ENCODE measurements at regions not wholly inside any gene's neighbourhood (a gene's known extent, or its start where the extent isn't known, plus 50 kb on each side); places are given as distances from the start of the nearest gene placed in this dataset.
"Not testable (repeated sequence)": the region's sequence is repeated elsewhere in the genome, so short reads cannot be mapped to it uniquely, and the experiment has no call there.

DNA sequence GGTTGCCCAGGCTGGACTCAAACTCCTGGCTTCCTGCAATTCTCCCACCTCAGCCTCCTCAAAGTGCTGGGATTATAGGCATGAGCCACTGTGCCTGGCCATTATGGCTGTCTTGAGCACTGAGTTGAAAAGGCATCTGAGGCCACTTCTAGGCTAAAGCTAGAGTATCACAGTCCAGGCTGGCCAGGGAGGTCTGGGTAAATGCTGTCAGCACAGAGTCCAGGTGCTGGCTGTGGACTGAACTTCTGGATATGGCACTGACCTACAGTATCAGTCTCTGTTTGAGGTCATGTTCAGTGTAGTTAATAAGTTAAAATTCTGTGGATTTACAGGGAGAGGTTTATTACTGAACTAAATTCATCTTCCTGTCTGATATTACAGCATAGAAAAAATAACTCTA is 222.5 kb upstream of the TOM1L1 start:
- H3K9me3 ChIP-seq (ENCODE audit: insufficient read depth, low read length), result no peaks in the 10 kb centered on the region
- no peak overlapping the region for H3K9ac ChIP-seq (ENCODE audit: low read length)
- H4K20me1 ChIP-seq (ENCODE audit: low read depth, low read length), result no peaks in the 10 kb centered on the region
- no peak overlapping the region for H3K27ac ChIP-seq (ENCODE audit: low read depth, low read length)
- no peak overlapping the region for H3K4me2 ChIP-seq (ENCODE audit: low read depth, low read length, poor library complexity, severe bottlenecking)
- TF ChIP-seq CTCF (IDR thresholded peaks at IDR 0.05; ENCODE audit: insufficient read depth, low read length, poor library complexity, severe bottlenecking) (no peak), EZH2phosphoT487 (conservative IDR thresholded peaks at IDR 0.05; ENCODE audit: low read length) (no peak)
- H3K79me2 ChIP-seq (ENCODE audit: insufficient read depth, low read length), result no peaks in the 10 kb centered on the region
- H3K4me3 ChIP-seq (ENCODE audit: insufficient read depth, low read length, poor library complexity, severe bottlenecking), result no peak overlapping the region
- no peaks in the 10 kb centered on the region for H3F3A ChIP-seq (ENCODE audit: insufficient read depth)
- H3K9me2 ChIP-seq (replicated peaks; ENCODE audit: insufficient read depth, low read length), result no peaks in the 10 kb centered on the region
- H2AFZ ChIP-seq (ENCODE audit: low read depth, low read length, severe bottlenecking), result no peak overlapping the region
- no peaks in the 10 kb centered on the region for H3K27me3 ChIP-seq (ENCODE audit: low read length)
- H3K36me3 ChIP-seq (ENCODE audit: low read length), result no peaks in the 10 kb centered on the region

DNA sequence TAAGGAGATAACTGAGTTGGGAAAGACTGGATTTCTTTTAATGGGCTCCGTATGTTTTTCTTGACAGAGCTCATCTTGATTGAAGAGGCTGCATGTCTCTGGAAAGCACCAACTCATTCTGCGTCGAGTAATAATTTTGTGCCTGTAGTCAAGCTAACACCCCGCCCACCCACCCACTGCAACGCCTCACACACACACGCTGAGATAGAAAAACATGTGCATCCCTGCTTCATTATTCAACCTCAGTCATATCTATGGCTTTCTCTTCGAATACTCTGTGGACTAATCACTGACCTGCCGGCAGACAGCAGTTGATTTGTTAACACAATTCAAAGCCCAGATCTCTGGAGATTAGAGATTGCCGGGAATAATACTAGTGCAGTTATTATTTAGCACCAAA is 220.2 kb upstream of the TOM1L1 start:
- TF ChIP-seq EZH2phosphoT487 (conservative IDR thresholded peaks at IDR 0.05; ENCODE audit: low read length), result no peak
- no peak for TF ChIP-seq CTCF (IDR thresholded peaks at IDR 0.05; ENCODE audit: insufficient read depth, low read length, poor library complexity, severe bottlenecking)
- H3K79me2 ChIP-seq (ENCODE audit: insufficient read depth, low read length), result no peaks in the 10 kb centered on the region
- H3K27me3 ChIP-seq (ENCODE audit: low read length), result no peaks in the 10 kb centered on the region
- no peaks in the 10 kb centered on the region for H3F3A ChIP-seq (ENCODE audit: insufficient read depth)
- H3K27ac ChIP-seq (ENCODE audit: low read depth, low read length), result no peak overlapping the region
- no peaks in the 10 kb centered on the region for H3K36me3 ChIP-seq (ENCODE audit: low read length)
- no peak overlapping the region for H2AFZ ChIP-seq (ENCODE audit: low read depth, low read length, severe bottlenecking)
- no peaks in the 10 kb centered on the region for H4K20me1 ChIP-seq (ENCODE audit: low read depth, low read length)
- no peak overlapping the region for H3K9ac ChIP-seq (ENCODE audit: low read length)
- no peak overlapping the region for H3K4me2 ChIP-seq (ENCODE audit: low read depth, low read length, poor library complexity, severe bottlenecking)
- no peaks in the 10 kb centered on the region for H3K9me2 ChIP-seq (replicated peaks; ENCODE audit: insufficient read depth, low read length)
- no peak overlapping the region for H3K4me3 ChIP-seq (ENCODE audit: insufficient read depth, low read length, poor library complexity, severe bottlenecking)
- H3K9me3 ChIP-seq (ENCODE audit: insufficient read depth, low read length), result no peaks in the 10 kb centered on the region

- H3K36me3 ChIP-seq (ENCODE audit: low read length), result no peaks in the 10 kb centered on the region
- no peaks in the 10 kb centered on the region for H3K9me3 ChIP-seq (ENCODE audit: insufficient read depth, low read length)
- H2AFZ ChIP-seq (ENCODE audit: low read depth, low read length, severe bottlenecking), result no peak overlapping the region
- no peak overlapping the region for H3K4me2 ChIP-seq (ENCODE audit: low read depth, low read length, poor library complexity, severe bottlenecking)
- no peak overlapping the region for H3K9ac ChIP-seq (ENCODE audit: low read length)
- TF ChIP-seq EZH2phosphoT487 (conservative IDR thresholded peaks at IDR 0.05; ENCODE audit: low read length), result no peak
- TF ChIP-seq CTCF (IDR thresholded peaks at IDR 0.05; ENCODE audit: insufficient read depth, low read length, poor library complexity, severe bottlenecking), result no peak
- H4K20me1 ChIP-seq (ENCODE audit: low read depth, low read length), result no peaks in the 10 kb centered on the region
- no peak overlapping the region for H3K4me3 ChIP-seq (ENCODE audit: insufficient read depth, low read length, poor library complexity, severe bottlenecking)
- H3F3A ChIP-seq (ENCODE audit: insufficient read depth), result no peaks in the 10 kb centered on the region
- H3K27ac ChIP-seq (ENCODE audit: low read depth, low read length), result no peak overlapping the region
- H3K9me2 ChIP-seq (replicated peaks; ENCODE audit: insufficient read depth, low read length), result no peaks in the 10 kb centered on the region
- no peaks in the 10 kb centered on the region for H3K79me2 ChIP-seq (ENCODE audit: insufficient read depth, low read length)
- no peaks in the 10 kb centered on the region for H3K27me3 ChIP-seq (ENCODE audit: low read length)
Measured at GRCh38 chr17:54694287-54694887, 206.3 kb upstream of the TOM1L1 start.

DNA sequence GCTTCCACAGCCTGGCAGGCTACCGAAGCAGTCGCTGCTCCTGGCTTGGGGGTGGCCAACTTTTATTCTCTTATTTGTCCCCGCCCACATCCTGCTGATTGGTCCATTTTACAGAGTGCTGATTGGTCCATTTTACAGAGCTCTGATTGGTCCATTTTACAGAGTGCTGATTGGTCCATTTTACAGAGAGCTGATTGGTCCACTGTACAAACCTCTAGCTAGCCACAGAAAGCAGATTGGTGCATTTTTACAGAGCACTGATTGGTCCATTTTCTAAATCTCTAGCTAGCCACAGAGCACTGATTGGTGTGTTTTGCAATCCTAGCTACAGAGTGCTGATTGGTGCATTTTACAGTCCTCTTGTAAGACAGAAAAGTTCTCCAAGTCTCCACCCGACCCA is 187.9 kb upstream of the TOM1L1 start:
- H3K9me2 ChIP-seq (replicated peaks; ENCODE audit: insufficient read depth, low read length); H3K27me3 ChIP-seq (ENCODE audit: low read length); H4K20me1 ChIP-seq (ENCODE audit: low read depth, low read length); H3K27ac ChIP-seq (ENCODE audit: low read depth, low read length); H3K36me3 ChIP-seq (ENCODE audit: low read length); H3K4me2 ChIP-seq (ENCODE audit: low read depth, low read length, poor library complexity, severe bottlenecking); H3F3A ChIP-seq (ENCODE audit: insufficient read depth); H3K79me2 ChIP-seq (ENCODE audit: insufficient read depth, low read length); H3K9me3 ChIP-seq (ENCODE audit: insufficient read depth, low read length); H2AFZ ChIP-seq (ENCODE audit: low read depth, low read length, severe bottlenecking); H3K9ac ChIP-seq (ENCODE audit: low read length); H3K4me3 ChIP-seq (ENCODE audit: insufficient read depth, low read length, poor library complexity, severe bottlenecking): not testable (repeated sequence)
